ENCODE measurements at regions not wholly inside any gene's neighbourhood (a gene's known extent, or its start where the extent isn't known, plus 50 kb on each side); places are given as distances from the start of the nearest gene placed in this dataset.
A peak's percentile ranks its signal among the peaks of the same experiment; 100 is the strongest.
"Not testable (repeated sequence)": the region's sequence is repeated elsewhere in the genome, so short reads cannot be mapped to it uniquely, and the experiment has no call there.

- H2AFZ ChIP-seq (ENCODE audit: low read length): no peak overlapping the region
- H3K4me1 ChIP-seq (ENCODE audit: insufficient read depth, low read length): peaks cover 17% of the 10 kb centered on the region
- H4K20me1 ChIP-seq (ENCODE audit: low read length): no peaks in the 10 kb centered on the region
- no peaks in the 10 kb centered on the region for H3K79me2 ChIP-seq (ENCODE audit: low read length)
- no peaks in the 10 kb centered on the region for H3K27me3 ChIP-seq (ENCODE audit: low read length)
- no peak overlapping the region for H3K4me2 ChIP-seq (ENCODE audit: low read length)
- ChIA-PET CTCF (no interaction called here), POLR2A (ENCODE audit: unreplicated experiment) (no interaction called here)
- intact Hi-C loops (cut with micrococcal nuclease): no loop called here
- no TSS peak for BruUV-seq (replicated peaks)
- peak; percentile 24; the same call in 1 of the 2 replicates for ATAC-seq
- no peaks in the 10 kb centered on the region for H3K9me3 ChIP-seq (ENCODE audit: low read length)
- no peak overlapping the region for H3K27ac ChIP-seq (ENCODE audit: low read length)
- H3K9ac ChIP-seq (ENCODE audit: low read length): no peak overlapping the region
- no peak for TF ChIP-seq CTCF (conservative IDR thresholded peaks at IDR 0.05; ENCODE audit: low read depth, low read length)
- TF ChIP-seq EZH2phosphoT487 (IDR thresholded peaks at IDR 0.05; ENCODE audit: borderline replicate concordance, low read length): no peak
- TF ChIP-seq EZH2 (IDR thresholded peaks at IDR 0.05; ENCODE audit: low read length, unreplicated experiment): no peak
- DNase-seq: no peak
- H3F3A ChIP-seq (ENCODE audit: low read length, unreplicated experiment): no peaks in the 10 kb centered on the region
- no peaks in the 10 kb centered on the region for H3K36me3 ChIP-seq (ENCODE audit: low read depth, low read length)
- no peak overlapping the region for H3K4me3 ChIP-seq (ENCODE audit: low read length)
- H3K9me2 ChIP-seq (replicated peaks; ENCODE audit: low read length): no peaks in the 10 kb centered on the region
These were observed 171.2 kb downstream of the C11orf91 start for GRCh38 chr11:33529461-33529860.

GRCh38 chr11:33527738-33528137 lies 172.9 kb downstream of the C11orf91 start:
- H3K9me3 ChIP-seq (ENCODE audit: low read length); H3K36me3 ChIP-seq (ENCODE audit: low read depth, low read length); H2AFZ ChIP-seq (ENCODE audit: low read length); H3K27me3 ChIP-seq (ENCODE audit: low read length); DNase-seq; BruUV-seq (replicated peaks); H3K4me1 ChIP-seq (ENCODE audit: insufficient read depth, low read length); H4K20me1 ChIP-seq (ENCODE audit: low read length); POLR2A ChIA-PET (ENCODE audit: unreplicated experiment); H3K9me2 ChIP-seq (replicated peaks; ENCODE audit: low read length); H3K4me2 ChIP-seq (ENCODE audit: low read length); H3F3A ChIP-seq (ENCODE audit: low read length, unreplicated experiment); H3K27ac ChIP-seq (ENCODE audit: low read length); ATAC-seq; intact Hi-C loops (cut with micrococcal nuclease); H3K9ac ChIP-seq (ENCODE audit: low read length); CTCF ChIA-PET; H3K79me2 ChIP-seq (ENCODE audit: low read length); H3K4me3 ChIP-seq (ENCODE audit: low read length): not testable (repeated sequence)

GRCh38 chr11:33525789-33526188 lies 174.8 kb downstream of the C11orf91 start:
- DNase-seq (no peak), ATAC-seq (no peak)
- POLR2A ChIA-PET (ENCODE audit: unreplicated experiment): no interaction called here
- H3K27ac ChIP-seq (ENCODE audit: low read length): no peak overlapping the region
- H3K36me3 ChIP-seq (ENCODE audit: low read depth, low read length): no peaks in the 10 kb centered on the region
- H4K20me1 ChIP-seq (ENCODE audit: low read length): no peaks in the 10 kb centered on the region
- H3K4me1 ChIP-seq (ENCODE audit: insufficient read depth, low read length): peaks cover 4% of the 10 kb centered on the region; the same call in 1 of the 2 replicates
- H3K4me2 ChIP-seq (ENCODE audit: low read length): no peak overlapping the region
- no peaks in the 10 kb centered on the region for H3K9me2 ChIP-seq (replicated peaks; ENCODE audit: low read length)
- H3K4me3 ChIP-seq (ENCODE audit: low read length): no peak overlapping the region
- CTCF ChIA-PET: no interaction called here
- no peaks in the 10 kb centered on the region for H3K79me2 ChIP-seq (ENCODE audit: low read length)
- no peak overlapping the region for H3K9ac ChIP-seq (ENCODE audit: low read length)
- no peaks in the 10 kb centered on the region for H3K27me3 ChIP-seq (ENCODE audit: low read length)
- H2AFZ ChIP-seq (ENCODE audit: low read length): no peak overlapping the region
- intact Hi-C loops (cut with micrococcal nuclease): no loop called here
- H3K9me3 ChIP-seq (ENCODE audit: low read length): no peaks in the 10 kb centered on the region
- BruUV-seq (replicated peaks): no TSS peak
- H3F3A ChIP-seq (ENCODE audit: low read length, unreplicated experiment): no peaks in the 10 kb centered on the region
- TF ChIP-seq EZH2 (IDR thresholded peaks at IDR 0.05; ENCODE audit: low read length, unreplicated experiment): no peak
- no peak for TF ChIP-seq CTCF (conservative IDR thresholded peaks at IDR 0.05; ENCODE audit: low read depth, low read length)
- TF ChIP-seq EZH2phosphoT487 (IDR thresholded peaks at IDR 0.05; ENCODE audit: borderline replicate concordance, low read length): no peak

Measured in PC-3 (cell line).